DOHH2 (cell line): ENCODE measurements at regions not wholly inside any gene's neighbourhood (a gene's known extent, or its start where the extent isn't known, plus 50 kb on each side); places are given as distances from the start of the nearest gene placed in this dataset.

Experiments
- CTCF ChIP-seq: fragments of 200-600 bp; sonication (generic); IDR thresholded peaks from one replicate; pipeline ENCODE4 v1.5.1; 2014; ENCODE audit warnings: antibody characterized with exemption, mild to moderate bottlenecking, low read depth, low read length; ENCODE audit not compliant: poor library complexity, severe bottlenecking
- EZH2phosphoT487 ChIP-seq: fragments of 200-600 bp; sonication (generic); IDR thresholded peaks from 2 replicates; pipeline ENCODE4 v1.6.1; 2017; ENCODE audit warnings: borderline replicate concordance, mild to moderate bottlenecking, antibody characterized with exemption, low read length, moderate library complexity, mixed read lengths

GRCh38 chr3:5707794-5708193 lies 520.3 kb downstream of the EDEM1 start:
- TF ChIP-seq EZH2phosphoT487, result no peak
- TF ChIP-seq CTCF, result no peak
